ENCODE measurements at regions not wholly inside any gene's neighbourhood (a gene's known extent, or its start where the extent isn't known, plus 50 kb on each side); places are given as distances from the start of the nearest gene placed in this dataset.

- TF ChIP-seq CTCF (conservative IDR thresholded peaks at IDR 0.05; ENCODE audit: low read depth, low read length) (no peak), EZH2 (IDR thresholded peaks at IDR 0.05; ENCODE audit: borderline replicate concordance, low read depth, low read length, poor library complexity, severe bottlenecking) (no peak)
These were observed 184.2 kb downstream of the SLITRK6 start for GRCh38 chr13:85615031-85615430.
